NCI-H187 treated with DMSO at 0.1 percent for 48 hours (cell line): ENCODE measurements at regions not wholly inside any gene's neighbourhood (a gene's known extent, or its start where the extent isn't known, plus 50 kb on each side); places are given as distances from the start of the nearest gene placed in this dataset.
A peak's percentile ranks its signal among the peaks of the same experiment; 100 is the strongest.
"Not testable (repeated sequence)": the region's sequence is repeated elsewhere in the genome, so short reads cannot be mapped to it uniquely, and the experiment has no call there.

ENCODE experiments used
- DNase-seq: peaks from one replicate; lab custom pipeline; 2025; lab: John Stamatoyannopoulos, UW

DNA sequence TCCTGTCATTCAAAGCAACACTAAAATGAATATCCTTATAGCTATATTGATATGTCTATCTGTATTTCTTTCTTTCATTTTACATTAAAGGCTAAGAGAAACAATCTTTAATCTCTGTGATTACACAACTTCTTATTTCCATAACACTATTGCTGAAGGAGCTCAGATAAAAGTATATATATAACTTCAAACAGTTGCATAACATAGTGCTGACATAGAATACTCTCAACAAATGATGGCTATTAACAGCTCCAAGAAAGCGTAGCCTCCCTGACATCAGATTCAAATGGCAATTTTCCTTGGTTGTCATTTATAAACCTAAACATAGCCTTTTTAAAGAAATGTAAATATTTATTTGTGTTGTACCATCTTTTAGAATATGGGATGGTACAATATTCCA lies 116.6 kb upstream of the PTPRG start:
- DNase-seq, result no peak

DNA sequence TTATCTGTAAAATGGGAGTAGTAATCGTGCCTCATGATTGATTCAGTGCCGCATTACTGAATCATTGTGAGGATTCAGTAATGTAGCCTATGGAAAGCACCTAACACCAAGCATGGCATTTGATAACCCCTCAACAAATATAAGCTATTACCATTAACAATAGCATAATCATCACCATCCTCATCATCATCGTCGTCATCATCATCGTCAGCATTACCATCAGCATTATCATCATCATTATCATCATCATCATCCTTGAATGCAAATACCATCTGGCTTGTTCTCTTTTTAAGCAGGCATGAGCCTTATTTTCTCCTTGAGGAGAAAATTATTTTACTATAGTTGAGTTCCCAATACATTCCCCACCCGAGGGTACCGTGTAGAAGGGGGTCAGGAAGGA lies 115.4 kb upstream of the PTPRG start:
- DNase-seq, result no peak

DNA sequence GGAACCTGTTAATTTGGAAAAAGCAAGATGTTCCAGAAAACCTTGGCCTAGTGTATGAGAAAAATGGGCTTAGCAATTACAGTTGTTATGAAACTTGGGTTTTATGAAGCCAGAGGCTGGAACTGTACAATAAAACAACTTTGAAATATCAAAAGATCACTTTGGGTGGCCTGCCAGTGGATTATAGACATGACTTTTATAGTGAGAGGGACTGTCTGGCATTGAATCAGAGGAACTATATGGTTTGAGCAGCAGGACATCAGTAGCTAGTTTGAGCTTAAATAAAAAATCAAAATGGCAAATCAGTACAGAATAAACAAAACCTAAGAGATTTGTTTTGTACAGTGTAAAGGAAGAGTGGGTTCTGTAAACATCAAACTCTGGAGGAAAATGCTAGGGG lies 115.0 kb upstream of the PTPRG start:
- no peak for DNase-seq

DNA sequence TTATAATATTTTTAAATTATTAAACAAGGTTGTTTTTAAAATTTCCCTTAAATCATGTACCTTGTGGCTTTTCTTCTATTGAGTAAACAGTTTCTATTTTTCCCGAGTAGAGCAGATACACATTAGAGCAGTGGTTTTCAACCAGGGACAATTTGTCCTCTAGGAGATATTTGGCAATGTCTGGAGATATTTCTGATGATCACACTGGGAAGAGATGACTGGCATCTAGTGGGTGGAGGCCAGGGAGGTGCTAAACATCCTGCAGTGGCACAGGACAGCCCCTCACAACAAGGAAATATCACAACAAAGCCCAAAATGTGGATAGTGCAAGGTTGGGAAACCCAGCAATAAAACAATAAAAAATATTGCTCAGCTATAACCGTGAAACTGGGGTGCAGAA lies 113.0 kb upstream of the PTPRG start:
- DNase-seq, result no peak

DNA sequence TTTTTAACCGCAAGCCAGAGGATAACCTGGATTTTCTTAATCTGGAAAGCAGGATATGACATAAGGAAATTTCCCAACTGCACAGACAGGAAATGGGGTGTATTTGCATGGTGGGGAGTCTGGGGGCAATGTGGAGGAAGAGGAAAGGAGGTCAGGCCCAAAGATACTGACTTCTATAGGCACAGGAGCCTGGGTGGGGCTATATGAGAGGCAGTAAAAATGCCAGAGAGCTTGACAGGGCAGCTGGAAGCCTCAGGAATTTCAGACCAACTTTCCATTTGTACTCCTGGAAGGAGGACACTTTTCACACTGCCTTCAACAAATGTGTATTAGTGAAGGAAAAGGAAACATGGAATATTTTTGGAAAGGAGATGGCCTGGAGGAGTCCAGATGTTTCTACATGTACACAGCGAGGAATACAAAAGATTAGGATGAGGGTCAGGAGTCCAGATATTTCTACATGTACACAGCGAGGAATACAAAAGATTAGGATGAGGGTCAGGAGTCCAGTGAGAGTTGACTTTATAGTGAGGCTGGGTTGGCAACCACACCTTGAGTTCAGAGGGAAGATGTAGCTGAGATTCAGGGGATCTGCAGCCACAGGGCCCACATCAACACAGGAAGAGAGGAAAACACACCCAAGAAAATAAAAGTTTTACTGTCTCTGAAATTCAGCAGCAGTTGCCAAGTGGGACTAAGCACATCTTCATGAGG lies 111.9 kb upstream of the PTPRG start:
- no peak for DNase-seq

DNA sequence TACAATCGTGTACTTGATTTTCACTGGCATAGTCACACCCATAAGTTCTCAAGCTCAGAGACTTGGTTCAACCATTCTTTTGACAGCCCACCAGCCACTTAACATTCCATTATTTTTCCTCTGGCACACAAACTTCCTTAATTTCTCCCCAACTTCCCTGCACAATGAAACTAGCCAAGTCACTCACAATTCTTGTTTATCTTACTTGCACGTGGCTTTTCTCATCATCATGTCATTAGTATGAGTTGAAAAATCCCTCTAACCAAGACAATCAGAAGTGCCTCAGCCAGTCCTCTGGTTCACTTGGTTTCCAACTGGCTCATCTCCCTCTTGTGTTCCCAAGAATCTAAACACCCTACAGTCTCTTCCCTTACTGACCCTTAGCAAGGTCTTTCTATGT lies 110.5 kb upstream of the PTPRG start:
- no peak for DNase-seq

DNA sequence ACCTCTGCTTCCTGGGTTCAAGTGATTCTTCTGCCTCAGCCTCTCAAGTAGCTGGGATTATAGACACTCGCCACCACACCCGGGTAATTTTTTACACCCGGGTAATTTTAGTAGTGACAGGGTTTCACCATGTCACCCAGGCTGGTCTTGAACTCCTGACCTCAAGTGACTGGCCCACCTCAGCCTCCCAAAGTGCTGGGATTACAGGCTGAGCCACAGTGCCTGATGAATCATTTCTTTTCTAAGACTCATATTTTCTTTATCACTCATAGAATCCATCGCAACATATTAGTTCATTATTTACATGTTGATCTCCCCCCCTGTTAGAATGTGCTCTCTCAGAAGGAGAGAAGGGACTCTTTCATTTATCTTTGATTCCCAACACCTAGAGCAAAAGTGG lies 109.5 kb upstream of the PTPRG start:
- no peak for DNase-seq

DNA sequence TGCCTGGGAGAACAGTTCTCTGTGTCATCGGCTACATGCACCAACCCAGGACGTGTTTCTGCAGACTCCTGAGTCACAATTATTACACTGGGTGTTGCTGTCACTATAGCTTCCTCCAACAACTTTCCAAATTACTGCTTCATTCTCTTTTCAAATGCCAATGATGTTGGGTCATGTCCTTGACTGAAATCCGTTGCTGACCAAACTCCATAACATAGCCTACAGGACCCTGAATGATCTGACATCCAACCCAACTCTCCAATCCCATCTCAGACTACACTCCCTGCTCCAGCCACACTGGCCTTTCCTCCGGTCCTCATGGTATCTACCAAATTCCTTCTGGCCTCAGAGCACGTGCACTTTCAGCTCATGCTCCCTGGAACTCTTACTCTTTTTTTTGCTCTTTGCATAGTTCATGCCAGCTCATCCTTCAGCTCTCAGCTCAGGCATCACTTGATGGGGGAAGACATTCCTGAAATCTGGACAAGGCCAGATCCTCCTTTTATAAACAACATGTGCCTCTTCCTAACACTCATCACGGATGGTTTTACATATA lies 108.8 kb upstream of the PTPRG start:
- no peak for DNase-seq

DNA sequence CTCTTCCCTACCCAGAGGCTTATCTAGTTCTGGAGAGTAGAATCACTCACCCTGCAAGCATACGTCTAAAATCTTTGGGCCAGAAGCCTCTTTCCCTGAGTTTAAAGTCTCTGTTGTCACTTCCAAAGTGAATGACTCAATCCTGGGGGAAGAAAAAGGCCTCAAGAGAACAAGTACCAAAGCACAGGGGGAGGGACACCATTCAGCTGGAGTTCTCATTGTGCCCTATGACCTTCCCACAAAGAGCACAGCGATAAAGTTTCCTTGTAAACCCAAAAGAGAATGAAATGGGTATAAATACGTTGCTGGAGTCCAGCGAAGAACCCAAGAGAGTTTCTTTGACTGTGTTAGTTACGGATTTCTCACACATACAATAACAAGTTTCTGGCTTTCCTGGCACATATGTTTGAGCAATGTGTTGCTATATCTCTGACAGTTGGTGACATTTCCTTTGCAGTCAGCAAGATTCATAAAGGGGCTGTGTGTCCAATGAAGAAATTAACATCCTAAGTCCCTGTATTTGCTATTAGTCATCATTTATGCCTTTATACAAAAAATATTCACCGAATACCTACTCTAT lies 107.3 kb upstream of the PTPRG start:
- DNase-seq, result no peak

DNA sequence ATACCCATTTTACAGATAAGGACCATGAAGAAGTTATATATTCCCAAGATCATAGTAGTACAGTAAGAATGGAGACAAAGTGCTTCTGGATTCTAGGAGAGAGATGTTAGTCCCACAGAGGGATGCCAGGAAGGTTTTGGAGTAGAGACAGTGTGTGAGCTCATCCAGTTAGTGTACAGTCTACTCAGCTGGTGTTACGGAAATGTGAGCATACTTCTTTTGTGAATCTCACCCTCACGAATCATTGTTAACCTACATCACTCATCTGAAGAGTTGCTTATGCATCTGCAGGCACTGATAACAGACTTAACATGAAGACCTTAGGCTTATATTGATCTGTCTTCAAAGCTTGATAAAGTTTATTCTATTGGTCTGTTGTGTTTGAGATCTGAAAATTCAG lies 106.6 kb upstream of the PTPRG start:
- no peak for DNase-seq

DNA sequence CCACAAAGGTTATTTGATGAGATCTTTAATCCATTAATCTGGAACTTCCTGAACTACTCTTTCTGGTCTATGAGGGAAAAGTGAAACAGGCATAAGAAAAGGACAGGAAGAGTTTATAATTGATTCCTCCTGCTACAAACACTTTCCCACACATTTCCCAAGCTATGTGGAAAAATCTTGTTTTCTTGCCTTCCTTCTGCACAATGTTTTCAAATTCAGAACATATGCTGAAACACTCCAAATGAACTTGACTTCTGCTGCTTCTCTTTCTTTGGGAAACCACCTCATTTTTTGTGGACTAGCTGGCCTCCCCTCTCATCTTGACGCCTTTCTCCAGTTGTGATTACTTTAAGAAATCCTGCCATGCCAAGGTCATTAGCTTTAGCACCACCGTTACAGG lies 100.7 kb upstream of the PTPRG start:
- no peak for DNase-seq

DNA sequence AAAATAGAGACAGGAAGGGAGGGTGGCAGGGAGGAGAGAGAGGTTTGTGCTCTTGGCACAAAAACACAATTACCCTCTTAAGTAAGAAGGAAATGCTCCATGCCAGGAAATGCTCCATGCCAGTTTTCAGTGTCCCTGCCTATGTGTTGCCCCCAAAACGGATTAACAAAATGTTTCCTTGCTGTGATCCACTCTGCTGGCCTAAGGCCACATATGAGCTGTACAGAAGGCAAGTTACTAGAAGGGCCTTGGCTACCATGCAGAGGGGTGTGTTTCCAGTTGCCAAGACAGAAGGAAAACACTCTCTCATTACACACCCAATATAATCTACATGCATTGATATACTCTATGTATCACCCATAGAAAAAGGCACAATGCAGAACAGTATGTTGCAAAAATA lies 98.2 kb upstream of the PTPRG start:
- DNase-seq, result no peak

DNA sequence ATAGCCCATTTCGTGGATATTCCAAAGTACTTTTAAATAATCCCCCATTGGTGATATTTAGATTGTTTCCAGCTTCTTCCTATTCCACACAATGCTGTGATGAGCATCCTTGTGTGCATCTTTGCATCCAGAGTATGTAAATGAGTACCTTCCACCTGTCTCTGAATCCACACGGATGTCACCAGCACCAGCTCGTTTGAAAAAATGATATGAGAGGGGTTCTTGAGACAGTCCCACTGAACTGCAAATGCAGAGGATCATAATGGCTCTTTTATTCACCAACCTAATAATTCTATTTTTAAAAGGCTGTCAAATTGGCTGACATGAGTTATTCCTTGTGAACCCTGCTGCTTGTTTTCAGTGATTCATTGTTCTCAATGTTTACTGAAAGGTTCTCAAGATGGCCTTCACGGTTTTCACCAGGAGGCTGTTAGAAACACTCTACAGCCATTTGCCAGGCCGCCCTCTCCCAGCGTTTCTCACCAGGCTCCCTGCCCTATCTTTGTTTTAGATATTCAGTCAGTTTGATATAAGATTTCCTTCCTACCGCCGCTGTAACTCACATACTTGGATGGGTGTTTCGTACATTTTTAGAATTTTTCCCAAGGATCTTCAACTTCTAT lies 96.7 kb upstream of the PTPRG start:
- peak; percentile 82 for DNase-seq

DNA sequence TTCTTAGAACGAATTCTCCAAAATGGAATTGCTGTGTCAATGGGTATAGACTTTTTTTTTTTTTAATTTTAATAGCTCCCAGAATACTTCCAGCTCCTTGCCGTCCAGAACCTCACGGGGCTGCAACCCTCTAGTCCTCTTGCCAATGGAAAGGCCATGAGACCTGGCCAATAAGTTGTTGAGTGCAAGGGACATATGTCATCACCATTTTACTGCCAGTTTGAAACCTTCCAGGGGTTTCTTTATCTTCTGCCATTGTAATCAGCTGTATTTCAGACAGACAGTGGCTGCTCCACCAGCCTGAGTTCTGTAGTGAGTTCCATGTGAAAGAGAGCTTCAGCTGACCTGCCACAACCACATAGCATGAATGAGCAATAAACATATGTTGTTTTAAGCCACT lies 95.0 kb upstream of the PTPRG start:
- DNase-seq, result no peak

DNA sequence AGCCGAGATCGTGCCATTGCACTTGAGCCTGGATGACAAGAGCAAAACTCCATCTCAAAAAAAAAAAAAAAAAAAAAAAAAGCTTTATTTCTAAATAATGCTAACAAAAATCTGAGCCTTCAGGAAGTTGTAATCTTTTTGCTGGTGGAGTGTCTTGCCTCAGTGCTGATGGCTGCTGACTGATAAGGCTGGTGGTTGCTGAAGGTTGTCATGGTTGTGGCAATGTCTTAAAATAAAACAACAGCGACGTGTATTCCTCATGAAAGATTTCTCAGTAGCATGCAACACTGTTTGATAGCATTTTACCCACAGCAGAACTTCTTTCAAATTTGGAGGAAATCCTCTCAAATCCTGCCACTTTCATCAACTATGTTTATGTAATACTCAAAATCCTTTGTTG lies 77.4 kb upstream of the PTPRG start:
- no peak for DNase-seq

DNA sequence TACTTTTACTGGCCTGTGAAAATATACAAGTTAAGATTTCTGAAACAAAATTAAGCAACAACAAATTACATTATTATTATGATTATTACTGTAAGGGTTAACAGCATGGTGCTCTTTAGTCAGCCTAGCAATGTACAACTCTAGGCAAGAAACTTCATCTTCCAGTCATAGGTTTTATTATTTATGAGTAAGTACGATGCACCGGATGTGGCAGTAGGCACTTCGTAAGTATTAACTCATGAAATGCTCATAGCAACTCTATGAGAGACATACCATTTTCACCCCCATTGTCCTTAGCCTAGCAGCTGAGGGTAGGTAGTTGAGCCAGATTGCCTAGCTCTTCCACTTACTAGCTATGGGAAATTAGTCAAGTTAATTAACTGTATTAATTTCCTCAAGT lies 68.0 kb upstream of the PTPRG start:
- DNase-seq, result no peak

DNA sequence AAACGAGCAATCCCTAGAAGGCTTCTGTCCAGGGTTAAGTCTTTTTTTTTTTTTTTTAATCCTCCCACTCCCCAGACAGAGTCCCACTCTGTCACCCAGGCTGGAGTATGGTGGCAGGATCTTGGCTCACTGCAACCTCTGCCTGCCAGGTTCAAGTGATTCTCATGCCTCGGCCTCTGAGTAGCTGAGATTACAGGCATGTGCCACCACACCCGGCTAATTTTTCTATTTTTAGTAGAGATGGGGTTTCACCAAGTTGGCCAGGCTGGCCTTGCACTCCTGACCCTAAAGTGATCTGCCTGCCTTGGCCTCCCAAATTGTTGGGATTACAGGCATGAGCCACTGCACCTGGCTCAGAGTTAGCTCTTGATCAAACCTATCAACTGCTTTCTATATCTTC lies 67.1 kb upstream of the PTPRG start:
- not testable (repeated sequence) for DNase-seq

DNA sequence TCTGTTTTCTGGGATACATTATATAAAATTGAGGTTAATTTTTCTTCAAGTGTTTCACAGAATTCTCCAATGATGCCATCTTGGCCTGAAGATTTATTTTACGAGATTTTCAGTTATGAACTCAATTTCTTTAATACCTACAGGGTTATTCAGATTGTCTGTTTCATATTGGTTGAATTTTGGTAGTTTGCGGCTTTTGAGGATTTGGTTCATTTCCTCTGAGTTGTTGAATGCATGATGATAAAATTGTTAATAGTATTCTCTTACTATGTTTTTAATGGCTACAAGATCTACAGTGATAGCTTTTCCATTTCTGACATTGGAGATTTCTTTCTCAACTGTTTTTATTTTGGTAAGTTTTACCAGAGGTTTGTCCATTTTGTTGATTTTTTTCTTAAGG lies 63.9 kb upstream of the PTPRG start:
- no peak for DNase-seq

DNA sequence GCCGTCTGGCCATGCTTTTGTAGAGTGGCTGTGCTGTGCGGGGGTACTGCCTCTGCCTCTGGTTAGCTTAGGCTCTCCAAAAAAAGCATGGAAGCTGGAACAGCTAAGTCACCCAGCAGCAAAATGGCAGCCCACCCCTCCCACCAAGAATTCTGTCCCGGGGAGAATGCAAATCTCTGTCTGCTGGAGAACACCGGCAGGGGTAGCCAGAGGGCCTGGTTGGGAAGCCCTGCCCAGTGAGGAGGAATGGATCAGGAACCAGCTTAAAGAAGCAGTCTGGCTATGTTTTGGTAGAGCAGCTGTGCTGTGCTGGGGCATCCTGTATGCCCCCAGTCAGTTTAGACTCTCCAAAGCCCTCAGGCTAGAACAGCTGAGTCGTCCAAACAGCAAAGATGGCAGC lies 56.2 kb upstream of the PTPRG start:
- no peak for DNase-seq

DNA sequence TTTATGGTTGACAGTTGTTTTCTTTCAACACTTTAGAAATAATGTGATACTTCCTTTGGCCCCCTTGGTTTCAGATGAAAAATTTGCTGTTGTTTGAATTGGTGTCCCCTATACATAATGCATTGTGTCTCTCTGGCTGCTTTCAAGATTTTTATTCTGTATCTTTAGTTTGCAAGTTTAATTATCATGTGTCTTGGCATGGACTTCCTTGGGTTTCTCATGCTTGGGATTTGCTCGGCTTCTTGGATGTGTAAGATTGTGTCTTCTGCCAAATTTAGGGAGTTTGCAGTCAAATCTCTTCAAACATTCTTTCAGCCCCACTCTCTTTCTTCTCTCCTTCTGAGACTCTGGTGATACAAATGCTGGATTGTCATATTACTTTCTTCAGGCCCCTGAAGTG lies 53.4 kb upstream of the PTPRG start:
- no peak for DNase-seq
